ENCODE measurements at regions not wholly inside any gene's neighbourhood (a gene's known extent, or its start where the extent isn't known, plus 50 kb on each side); places are given as distances from the start of the nearest gene placed in this dataset.
A peak's percentile ranks its signal among the peaks of the same experiment; 100 is the strongest.

DNA sequence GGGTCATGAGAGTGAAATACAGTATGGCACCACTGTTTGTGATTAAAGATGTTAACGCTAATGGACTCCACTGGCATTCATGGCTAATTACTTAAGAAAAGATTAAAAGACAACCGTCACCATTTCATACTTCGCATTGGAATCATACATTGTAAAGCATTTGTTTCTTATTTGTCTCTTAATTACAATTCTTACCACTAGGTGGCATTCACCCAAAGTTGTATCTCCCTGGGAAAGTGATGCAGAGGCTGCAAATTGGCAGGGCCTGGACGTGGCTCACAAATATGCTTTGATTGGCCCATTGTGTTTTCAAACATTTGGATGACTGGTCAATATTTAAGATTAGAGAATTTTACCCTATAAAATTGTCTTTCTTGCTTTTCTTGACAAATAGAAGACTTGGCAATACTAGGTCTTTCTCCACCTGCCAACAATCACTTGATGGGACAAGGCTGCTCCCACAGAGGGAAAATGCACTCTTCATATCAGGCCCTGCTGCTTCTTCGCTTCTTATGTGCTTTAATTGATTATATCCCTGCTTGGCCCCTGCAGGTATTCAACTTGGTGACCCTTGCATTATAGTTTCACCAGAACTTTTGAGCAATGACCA is 72.1 kb upstream of the STARD3NL start:
- TF ChIP-seq, protein P1, sequence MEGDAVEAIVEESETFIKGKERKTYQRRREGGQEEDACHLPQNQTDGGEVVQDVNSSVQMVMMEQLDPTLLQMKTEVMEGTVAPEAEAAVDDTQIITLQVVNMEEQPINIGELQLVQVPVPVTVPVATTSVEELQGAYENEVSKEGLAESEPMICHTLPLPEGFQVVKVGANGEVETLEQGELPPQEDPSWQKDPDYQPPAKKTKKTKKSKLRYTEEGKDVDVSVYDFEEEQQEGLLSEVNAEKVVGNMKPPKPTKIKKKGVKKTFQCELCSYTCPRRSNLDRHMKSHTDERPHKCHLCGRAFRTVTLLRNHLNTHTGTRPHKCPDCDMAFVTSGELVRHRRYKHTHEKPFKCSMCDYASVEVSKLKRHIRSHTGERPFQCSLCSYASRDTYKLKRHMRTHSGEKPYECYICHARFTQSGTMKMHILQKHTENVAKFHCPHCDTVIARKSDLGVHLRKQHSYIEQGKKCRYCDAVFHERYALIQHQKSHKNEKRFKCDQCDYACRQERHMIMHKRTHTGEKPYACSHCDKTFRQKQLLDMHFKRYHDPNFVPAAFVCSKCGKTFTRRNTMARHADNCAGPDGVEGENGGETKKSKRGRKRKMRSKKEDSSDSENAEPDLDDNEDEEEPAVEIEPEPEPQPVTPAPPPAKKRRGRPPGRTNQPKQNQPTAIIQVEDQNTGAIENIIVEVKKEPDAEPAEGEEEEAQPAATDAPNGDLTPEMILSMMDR (IDR thresholded peaks at IDR 0.05): peak; percentile 19 to 64 (median 59)
- TF ChIP-seq POLR2A (IDR thresholded peaks at IDR 0.05) (no peak), POLR2AphosphoS5 (IDR thresholded peaks at IDR 0.05; ENCODE audit: insufficient read depth in 1 of 2, low read depth in 1 of 2) (no peak)

Measured in vagina (tissue), 2 donors.